Ishikawa (cell line): ENCODE measurements at regions not wholly inside any gene's neighbourhood (a gene's known extent, or its start where the extent isn't known, plus 50 kb on each side); places are given as distances from the start of the nearest gene placed in this dataset.

ENCODE experiments used
- CEBPB ChIP-seq: IDR thresholded peaks from 2 replicates; pipeline ENCODE4 v1.6.1; 2012
- CREB1 ChIP-seq: IDR thresholded peaks from 2 replicates; pipeline ENCODE4 v1.6.1; 2012; ENCODE audit warnings: low read depth
- EGR1 ChIP-seq: IDR thresholded peaks from 2 replicates; pipeline ENCODE4 v1.6.1; 2012
- EP300 ChIP-seq: IDR thresholded peaks from 2 replicates; pipeline ENCODE4 v1.6.1; 2012; ENCODE audit warnings: borderline replicate concordance
- FOXM1 ChIP-seq: IDR thresholded peaks from 2 replicates; pipeline ENCODE4 v1.6.1; 2012; ENCODE audit warnings: low read depth, borderline replicate concordance
- RAD21 ChIP-seq: IDR thresholded peaks from 2 replicates; pipeline ENCODE4 v1.6.1; 2012; ENCODE audit warnings: low read depth
- TAF1 ChIP-seq: IDR thresholded peaks from 2 replicates; pipeline ENCODE4 v1.6.1; 2012; ENCODE audit warnings: low read depth, mild to moderate bottlenecking
- TCF12 ChIP-seq: IDR thresholded peaks from 2 replicates; pipeline ENCODE4 v1.6.1; 2012; ENCODE audit warnings: low read depth
- TEAD4 ChIP-seq: IDR thresholded peaks from 2 replicates; pipeline ENCODE4 v1.6.1; 2012
- YY1 ChIP-seq: IDR thresholded peaks from 2 replicates; pipeline ENCODE4 v1.6.1; 2012; ENCODE audit warnings: low read depth
- ZBTB7A ChIP-seq: IDR thresholded peaks from 2 replicates; pipeline ENCODE4 v1.6.1; 2012; ENCODE audit warnings: low read depth
- TF ChIP-seq, protein P1 (sequence below): IDR thresholded peaks from 2 replicates; pipeline ENCODE4 v1.6.1; 2012
- TF ChIP-seq, protein P2 (sequence below): IDR thresholded peaks from 2 replicates; pipeline ENCODE4 v1.6.1; 2012
- TF ChIP-seq, protein P3 (sequence below): IDR thresholded peaks from 2 replicates; pipeline ENCODE4 v1.6.1; 2012; ENCODE audit warnings: low read depth, mild to moderate bottlenecking

DNA sequence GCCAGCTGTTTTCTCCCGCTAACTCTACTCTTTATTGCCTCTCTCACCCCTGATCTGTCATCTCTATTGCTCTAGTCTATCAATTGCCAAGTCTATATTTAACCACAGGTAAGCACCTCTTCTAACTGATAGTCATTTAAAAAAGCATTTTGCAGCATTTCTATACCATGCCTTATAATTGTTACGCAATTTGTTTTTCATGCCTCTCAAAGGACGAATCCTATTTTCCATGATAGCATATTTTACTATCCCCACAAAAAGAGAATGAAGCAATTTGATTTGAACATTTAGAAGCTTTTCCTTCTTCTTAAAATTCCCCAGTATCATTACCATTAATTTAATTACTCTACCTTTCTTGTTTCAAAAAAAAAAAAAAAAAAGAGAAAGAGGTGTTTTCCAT lies 432.8 kb upstream of the ZP4 start:
- TF ChIP-seq, protein P1, sequence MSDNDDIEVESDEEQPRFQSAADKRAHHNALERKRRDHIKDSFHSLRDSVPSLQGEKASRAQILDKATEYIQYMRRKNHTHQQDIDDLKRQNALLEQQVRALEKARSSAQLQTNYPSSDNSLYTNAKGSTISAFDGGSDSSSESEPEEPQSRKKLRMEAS: no peak
- TF ChIP-seq TCF12: no peak
- no peak for TF ChIP-seq CEBPB
- TF ChIP-seq, protein P2, sequence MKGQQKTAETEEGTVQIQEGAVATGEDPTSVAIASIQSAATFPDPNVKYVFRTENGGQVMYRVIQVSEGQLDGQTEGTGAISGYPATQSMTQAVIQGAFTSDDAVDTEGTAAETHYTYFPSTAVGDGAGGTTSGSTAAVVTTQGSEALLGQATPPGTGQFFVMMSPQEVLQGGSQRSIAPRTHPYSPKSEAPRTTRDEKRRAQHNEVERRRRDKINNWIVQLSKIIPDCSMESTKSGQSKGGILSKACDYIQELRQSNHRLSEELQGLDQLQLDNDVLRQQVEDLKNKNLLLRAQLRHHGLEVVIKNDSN: no peak
- TF ChIP-seq RAD21: no peak
- TF ChIP-seq YY1: no peak

DNA sequence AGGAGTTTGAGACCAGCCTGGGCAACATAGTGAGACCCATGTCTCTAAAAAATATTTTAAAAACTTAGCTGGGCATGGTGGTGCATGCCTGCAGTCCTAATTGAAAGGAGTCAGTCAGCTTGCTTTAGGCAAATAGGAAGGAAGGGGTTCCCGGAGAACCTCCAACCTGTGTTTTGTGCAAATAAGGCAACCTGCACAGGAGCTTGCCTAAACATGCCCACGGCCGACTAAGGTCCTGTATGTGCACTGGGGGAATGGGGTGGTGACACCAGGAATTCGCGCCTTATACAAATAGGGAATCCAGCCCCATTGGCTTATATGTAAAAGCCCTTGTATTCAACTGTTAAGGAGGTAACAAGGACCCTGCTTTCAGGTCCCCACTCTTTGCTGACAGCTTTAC lies 429.2 kb upstream of the ZP4 start:
- TF ChIP-seq, protein P1: no peak
- TF ChIP-seq CREB1 (no peak), YY1 (no peak), CEBPB (no peak), RAD21 (no peak), TCF12 (no peak), TEAD4 (no peak), ZBTB7A (no peak), EGR1 (no peak), EP300 (no peak)
- TF ChIP-seq, protein P3, sequence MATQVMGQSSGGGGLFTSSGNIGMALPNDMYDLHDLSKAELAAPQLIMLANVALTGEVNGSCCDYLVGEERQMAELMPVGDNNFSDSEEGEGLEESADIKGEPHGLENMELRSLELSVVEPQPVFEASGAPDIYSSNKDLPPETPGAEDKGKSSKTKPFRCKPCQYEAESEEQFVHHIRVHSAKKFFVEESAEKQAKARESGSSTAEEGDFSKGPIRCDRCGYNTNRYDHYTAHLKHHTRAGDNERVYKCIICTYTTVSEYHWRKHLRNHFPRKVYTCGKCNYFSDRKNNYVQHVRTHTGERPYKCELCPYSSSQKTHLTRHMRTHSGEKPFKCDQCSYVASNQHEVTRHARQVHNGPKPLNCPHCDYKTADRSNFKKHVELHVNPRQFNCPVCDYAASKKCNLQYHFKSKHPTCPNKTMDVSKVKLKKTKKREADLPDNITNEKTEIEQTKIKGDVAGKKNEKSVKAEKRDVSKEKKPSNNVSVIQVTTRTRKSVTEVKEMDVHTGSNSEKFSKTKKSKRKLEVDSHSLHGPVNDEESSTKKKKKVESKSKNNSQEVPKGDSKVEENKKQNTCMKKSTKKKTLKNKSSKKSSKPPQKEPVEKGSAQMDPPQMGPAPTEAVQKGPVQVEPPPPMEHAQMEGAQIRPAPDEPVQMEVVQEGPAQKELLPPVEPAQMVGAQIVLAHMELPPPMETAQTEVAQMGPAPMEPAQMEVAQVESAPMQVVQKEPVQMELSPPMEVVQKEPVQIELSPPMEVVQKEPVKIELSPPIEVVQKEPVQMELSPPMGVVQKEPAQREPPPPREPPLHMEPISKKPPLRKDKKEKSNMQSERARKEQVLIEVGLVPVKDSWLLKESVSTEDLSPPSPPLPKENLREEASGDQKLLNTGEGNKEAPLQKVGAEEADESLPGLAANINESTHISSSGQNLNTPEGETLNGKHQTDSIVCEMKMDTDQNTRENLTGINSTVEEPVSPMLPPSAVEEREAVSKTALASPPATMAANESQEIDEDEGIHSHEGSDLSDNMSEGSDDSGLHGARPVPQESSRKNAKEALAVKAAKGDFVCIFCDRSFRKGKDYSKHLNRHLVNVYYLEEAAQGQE: no peak

DNA sequence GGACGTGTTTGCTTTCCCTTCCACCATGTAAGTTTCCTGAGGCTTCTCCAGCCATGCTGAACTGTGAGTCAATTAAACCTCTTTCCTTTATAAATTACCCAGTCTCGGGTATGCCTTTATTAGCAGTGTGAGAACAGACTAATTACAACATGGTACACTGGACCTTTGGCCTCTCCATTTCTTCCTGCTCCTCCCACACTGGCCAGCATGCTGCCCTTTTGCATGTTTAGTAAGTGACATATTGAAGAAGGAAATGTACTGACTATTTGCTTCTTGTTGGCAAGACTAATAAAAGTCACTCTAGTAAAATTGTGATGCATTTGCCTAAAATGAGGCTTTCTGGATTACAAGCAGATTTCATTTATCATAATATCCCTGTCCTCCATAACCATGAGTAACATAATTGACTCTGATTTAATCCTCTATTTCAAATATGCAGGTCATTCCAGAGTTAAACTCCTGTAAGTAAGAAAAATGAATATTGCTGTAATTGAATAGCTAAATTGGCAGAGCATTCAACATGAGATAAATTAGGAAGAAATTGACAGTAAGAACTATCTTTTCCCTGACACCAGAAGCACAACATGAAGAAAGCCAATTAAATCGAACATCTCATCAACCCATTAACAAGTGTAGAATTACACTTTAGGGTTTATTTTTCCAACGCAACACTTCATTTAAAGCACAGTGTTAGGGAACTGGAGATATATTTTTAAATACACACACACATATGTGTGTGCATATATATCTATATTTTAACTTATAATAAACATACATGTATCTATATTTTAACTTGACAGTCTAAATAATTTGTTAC lies 427.8 kb upstream of the ZP4 start:
- no peak for TF ChIP-seq TEAD4
- TF ChIP-seq EP300: no peak

DNA sequence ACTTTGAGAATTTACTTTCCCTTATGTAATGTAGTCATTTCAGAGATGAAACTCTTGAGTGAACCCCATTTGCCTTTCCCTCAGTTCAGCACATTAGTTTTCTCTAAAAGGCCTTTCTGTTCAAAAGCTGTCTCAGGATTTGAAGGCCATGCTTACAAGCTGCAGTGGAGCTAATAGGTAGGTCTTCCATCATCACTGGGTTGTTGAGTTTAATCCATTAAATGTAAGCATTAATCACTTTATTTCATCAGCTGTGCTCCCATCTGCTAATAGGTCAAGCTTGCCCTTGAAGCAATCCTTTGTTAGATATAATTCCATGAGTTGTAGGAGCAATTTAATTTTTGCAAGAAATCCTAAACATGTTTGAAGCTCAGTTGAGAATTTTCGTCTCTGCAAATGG lies 422.2 kb upstream of the ZP4 start:
- TF ChIP-seq FOXM1 (no peak), TAF1 (no peak)

DNA sequence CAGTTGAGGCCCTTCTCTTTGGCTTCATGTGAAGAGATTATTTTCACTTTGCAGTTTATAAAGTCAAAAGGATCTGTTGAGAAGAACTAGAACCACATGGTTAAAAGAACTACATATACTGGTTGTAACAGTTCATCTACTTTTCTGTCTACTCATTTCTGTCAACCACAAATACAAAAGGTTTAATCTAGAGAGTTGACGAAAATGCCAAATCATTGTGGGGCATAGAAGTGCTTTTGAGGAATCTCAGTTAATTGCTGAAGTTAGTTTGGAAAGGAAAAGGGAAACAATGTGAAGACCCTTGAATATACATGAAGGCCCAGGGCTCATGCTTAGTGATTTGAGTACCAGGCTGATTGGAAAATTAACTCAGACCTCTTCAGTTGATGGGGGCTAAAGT lies 415.7 kb upstream of the ZP4 start:
- TF ChIP-seq RAD21 (no peak), CREB1 (no peak), TCF12 (no peak), FOXM1 (no peak), YY1 (no peak)

DNA sequence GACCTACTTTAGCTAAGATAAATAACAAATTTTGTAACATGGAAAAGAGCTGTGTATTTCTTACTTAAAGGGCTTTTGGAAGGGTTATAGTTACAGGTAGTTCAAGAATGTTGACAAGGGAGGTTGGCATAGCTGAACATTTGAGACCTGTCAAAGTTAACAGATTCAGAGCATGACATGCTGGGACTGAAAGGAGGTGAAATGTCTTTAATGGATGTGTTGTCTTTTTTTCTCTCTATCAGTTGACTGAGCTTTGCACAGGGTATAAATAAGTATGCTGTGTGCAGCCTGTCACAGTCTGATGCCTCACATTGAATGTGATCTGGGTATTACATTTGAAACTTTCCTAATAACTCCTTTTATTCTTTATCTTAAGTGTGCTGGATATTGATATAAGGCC lies 411.9 kb upstream of the ZP4 start:
- TF ChIP-seq, protein P2: no peak
- TF ChIP-seq CEBPB (no peak), EP300 (no peak)
- TF ChIP-seq, protein P1: no peak

DNA sequence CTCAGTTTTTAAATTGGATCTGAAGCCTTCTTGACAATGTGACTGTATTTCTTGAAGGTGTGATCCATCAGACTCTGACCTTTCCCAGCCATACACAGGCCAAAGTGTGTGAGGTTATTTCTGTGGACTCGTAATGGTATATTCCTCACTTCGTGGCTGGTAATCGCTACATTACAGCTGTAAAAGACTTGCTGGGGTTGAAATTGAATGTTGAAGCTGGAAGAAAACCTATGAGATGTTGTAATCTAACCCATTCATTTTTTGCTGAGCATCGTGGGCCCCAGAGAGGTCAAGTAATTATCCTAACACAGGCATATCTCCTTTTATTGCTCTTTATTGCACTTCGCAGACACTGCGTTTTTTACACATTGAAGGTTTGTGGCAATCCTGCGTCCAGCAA lies 405.6 kb upstream of the ZP4 start:
- no peak for TF ChIP-seq TEAD4
- no peak for TF ChIP-seq EGR1

DNA sequence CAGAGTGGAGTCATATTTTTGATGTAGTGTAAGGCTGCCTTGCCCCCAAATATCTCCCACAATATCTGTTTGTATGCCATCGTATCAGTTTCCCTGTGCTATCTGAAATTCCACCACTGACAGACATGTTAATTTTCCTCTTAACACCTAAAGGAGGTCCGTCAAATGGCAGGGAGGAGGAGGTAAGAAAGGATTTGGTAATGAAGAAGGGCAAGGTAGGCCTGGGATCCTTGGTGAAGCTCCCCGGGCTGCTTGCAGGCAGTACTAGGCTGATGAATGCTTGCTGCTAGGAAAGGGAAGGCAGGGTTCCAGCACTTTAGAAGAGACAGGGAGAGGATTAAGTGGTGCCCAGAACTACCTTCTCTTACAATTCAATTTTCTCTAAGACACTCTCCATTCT lies 402.4 kb upstream of the ZP4 start:
- TF ChIP-seq TAF1 (no peak), RAD21 (no peak), TCF12 (no peak), EP300 (no peak)
- TF ChIP-seq, protein P3: no peak
- TF ChIP-seq, protein P2: no peak
